Activated T-cell treated with anti-CD3 and anti-CD28 coated beads, Interleukin-2, amount 50 U/mL, for 24 hours (primary cell): ENCODE measurements at regions not wholly inside any gene's neighbourhood (a gene's known extent, or its start where the extent isn't known, plus 50 kb on each side); places are given as distances from the start of the nearest gene placed in this dataset.
"Not testable (repeated sequence)": the region's sequence is repeated elsewhere in the genome, so short reads cannot be mapped to it uniquely, and the experiment has no call there.

ENCODE experiments used
- DNase-seq: peaks from one replicate; pipeline ENCODE4 v3.0.0-alpha.2; 2020
- H3K27ac Mint-ChIP-seq: 2 replicates; pipeline ENCODE4 v1.8.0; 2020; ENCODE audit warnings: mild to moderate bottlenecking, mixed read lengths
- H3K27me3 Mint-ChIP-seq: 2 replicates; pipeline ENCODE4 v1.8.0; 2020; ENCODE audit warnings: mixed read lengths
- H3K36me3 Mint-ChIP-seq: 2 replicates; pipeline ENCODE4 v1.8.0; 2020; ENCODE audit warnings: low read depth, mixed read lengths
- H3K4me1 Mint-ChIP-seq: 2 replicates; pipeline ENCODE4 v1.8.0; 2020; ENCODE audit warnings: low read depth, mixed read lengths
- H3K4me3 Mint-ChIP-seq: 2 replicates; pipeline ENCODE4 v1.8.0; 2020; ENCODE audit warnings: mild to moderate bottlenecking, moderate library complexity, mixed read lengths
- H3K9me3 Mint-ChIP-seq: 2 replicates; pipeline ENCODE4 v1.8.0; 2020; ENCODE audit warnings: mixed read lengths

DNA sequence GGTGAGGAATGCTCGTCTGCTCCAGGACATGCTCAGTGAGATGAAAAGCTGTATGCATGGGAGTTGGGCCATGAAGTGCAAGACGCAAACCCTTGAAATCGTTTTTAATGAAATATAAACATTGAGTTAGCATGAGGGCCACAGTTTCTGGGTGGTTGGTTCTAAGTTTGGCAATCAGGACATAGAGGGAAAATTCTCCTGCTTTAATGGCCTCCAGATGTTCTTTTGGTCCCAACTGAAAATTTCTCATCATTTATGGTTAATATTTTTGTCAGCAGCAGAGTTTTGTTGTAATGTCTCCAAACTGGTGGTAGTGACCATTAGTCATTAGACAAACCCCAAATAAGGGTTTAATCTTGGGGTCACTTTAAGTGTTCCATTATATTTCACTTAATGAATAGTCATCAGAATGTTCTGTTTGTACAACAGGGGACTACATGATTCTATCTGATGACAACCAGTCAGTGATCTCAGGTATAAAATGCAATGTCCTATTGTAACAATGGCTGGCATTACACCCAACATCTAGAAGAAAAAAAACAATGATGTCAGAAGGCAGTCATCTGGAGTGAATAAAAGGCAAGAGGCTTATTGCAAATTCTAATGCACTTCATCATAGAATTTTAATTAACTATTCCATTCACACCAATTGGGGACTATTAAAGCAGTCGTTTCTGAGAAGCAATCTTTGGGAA lies 197.4 kb downstream of the JCAD start:
- Mint-ChIP-seq H3K4me1 (no peaks in the 10 kb centered on the region), H3K27ac (no peak overlapping the region), H3K9me3 (no peaks in the 10 kb centered on the region), H3K36me3 (no peaks in the 10 kb centered on the region), H3K4me3 (no peak overlapping the region), H3K27me3 (peaks cover 27% of the 10 kb centered on the region)
- no peak for DNase-seq

DNA sequence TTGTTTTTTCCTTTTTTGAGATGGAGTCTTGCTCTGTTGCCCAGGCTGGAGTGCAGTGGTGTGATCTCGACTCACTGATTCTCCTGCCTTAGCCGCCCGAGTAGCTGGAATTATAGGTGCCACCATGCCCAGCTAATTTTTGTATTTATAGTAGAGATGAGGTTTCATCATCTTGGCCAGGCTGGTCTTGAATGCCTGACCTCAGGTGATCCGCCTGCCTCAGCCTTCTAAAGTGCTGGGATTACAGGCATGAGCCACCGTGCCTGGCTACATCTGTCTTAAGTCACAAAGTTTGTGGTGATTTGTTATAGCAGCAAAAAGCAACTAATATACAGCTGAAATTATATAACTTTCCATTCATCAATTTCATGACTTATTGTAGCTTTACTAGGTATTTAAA lies 198.2 kb downstream of the JCAD start:
- H3K36me3 Mint-ChIP-seq, H3K27ac Mint-ChIP-seq, H3K4me3 Mint-ChIP-seq, H3K4me1 Mint-ChIP-seq, DNase-seq, H3K9me3 Mint-ChIP-seq: not testable (repeated sequence)
- peaks cover 27% of the 10 kb centered on the region for H3K27me3 Mint-ChIP-seq

DNA sequence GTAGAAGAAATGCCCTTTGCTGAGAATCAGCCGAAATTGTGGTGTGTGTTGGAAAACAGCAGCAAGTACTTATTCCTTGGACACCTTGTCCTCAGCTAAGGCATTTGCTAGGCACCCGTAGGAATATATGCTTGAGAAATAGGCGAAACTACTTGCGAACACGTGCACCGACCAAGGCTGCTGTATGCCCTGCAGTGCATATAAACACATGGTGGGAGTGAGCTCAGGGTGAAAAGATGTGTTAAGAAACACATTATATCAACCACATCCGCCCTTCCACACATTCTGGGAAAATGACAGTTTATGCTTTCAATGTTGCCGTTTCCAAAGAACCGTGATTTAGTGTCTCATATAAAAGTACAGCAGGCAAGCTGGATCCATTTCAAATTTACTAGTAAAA lies 199.2 kb downstream of the JCAD start:
- DNase-seq = no peak
- H3K36me3 Mint-ChIP-seq = no peaks in the 10 kb centered on the region
- no peaks in the 10 kb centered on the region for H3K9me3 Mint-ChIP-seq
- no peak overlapping the region for H3K27ac Mint-ChIP-seq
- H3K4me3 Mint-ChIP-seq = no peak overlapping the region
- H3K27me3 Mint-ChIP-seq = peaks cover 27% of the 10 kb centered on the region
- no peaks in the 10 kb centered on the region for H3K4me1 Mint-ChIP-seq

DNA sequence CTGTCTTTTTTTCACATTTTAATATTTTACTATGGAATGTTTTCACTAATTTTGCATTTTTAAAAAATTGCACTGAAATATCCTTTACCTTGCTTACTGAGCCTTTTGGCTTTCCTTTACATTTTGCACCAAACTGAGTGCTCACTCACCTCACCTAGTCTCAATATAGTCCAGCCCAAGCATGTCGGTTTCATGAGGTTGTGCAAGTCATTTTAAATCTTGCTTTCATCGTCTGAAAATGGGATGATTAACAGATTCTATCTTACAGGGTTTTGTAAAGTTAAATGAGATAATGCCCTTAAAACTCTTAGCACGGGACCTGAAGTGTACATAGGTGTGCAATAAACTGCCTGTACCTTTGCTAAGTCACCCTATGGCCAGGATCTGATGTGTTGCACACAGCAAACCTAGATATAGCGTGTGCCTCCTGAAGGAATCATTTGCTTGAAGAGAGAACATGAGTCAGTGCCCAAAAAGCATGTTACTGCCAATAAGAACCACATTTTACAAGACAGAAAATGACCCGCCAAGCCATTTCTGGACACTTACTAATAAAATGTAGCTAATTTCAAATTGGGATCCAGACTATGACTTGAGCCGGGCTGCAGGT lies 199.8 kb downstream of the JCAD start:
- Mint-ChIP-seq H3K36me3 (no peaks in the 10 kb centered on the region), H3K9me3 (no peaks in the 10 kb centered on the region), H3K4me3 (no peak overlapping the region), H3K27me3 (peaks cover 27% of the 10 kb centered on the region), H3K4me1 (no peaks in the 10 kb centered on the region), H3K27ac (no peak overlapping the region)
- DNase-seq = no peak

DNA sequence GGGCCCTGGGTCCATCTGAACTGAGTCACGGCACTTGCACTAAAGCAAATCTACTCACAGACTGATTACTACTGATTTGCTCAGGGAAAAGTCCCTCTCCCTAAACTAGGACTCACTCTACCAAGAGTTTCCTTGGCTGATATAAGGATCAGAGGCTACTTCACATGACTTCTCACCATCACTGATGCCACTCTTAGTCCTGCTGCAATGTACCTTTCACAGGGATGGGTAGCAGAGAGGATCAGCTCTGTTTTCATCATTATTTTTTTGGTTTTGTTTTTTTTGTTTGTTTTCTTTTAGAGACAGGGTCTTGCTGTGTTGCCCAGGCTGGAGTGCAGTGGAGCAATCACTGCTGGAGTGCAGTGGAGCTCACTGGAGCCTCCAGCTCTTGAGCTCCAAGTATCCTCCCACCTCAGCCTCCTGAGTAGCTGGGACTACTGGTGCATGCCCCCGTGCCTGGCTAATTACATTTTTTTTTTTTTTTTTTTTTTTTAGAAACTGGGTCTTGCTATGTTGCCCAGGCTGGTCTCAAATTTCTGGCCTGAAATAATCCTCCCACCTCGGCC lies 200.6 kb downstream of the JCAD start:
- Mint-ChIP-seq H3K27me3 (peaks cover 28% of the 10 kb centered on the region), H3K36me3 (no peaks in the 10 kb centered on the region), H3K27ac (no peak overlapping the region), H3K9me3 (no peaks in the 10 kb centered on the region), H3K4me1 (no peaks in the 10 kb centered on the region), H3K4me3 (no peak overlapping the region)
- no peak for DNase-seq

DNA sequence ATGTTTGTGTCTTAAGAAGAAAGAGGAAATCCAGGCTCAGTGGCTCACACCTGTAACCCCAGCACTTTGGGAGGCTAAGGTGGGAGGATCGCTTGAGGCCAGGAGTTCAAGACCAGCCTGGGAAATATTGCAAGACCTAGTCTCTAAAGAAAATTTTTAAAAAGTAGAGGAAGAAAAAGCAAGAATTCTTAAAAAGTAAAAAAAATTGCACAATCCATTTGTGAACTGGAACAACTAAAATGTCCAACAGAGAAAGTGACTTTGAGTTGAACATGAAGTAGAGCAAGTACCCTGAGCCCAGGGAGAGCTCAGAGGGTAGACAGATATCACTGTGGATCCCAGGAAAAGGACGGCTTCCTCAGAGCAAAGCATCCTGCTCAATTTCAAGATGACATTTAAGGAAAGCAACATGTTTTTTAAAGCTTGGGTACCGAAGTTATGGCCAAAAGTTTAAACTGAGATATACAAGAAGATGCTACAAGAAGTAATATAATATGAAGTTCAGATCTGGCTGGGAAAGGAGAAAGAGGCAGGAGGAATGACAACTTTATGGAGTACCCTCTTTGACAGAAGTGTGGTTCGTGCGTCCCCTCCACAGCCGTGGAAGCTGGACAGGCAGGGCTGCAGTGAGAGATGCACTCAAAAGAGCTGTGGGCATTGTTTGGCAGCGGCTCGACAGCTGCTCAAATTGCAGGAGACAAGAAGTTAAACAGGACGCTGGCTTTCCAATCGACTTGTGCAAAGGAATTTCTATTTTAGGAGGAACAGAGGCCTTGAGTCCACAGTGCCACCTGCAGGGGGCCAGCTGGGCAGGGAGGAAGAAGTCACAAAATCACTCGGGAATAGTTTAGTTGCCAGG lies 201.3 kb downstream of the JCAD start:
- Mint-ChIP-seq H3K27me3 (peaks cover 31% of the 10 kb centered on the region), H3K9me3 (no peaks in the 10 kb centered on the region), H3K36me3 (no peaks in the 10 kb centered on the region), H3K4me3 (no peak overlapping the region), H3K4me1 (no peaks in the 10 kb centered on the region), H3K27ac (no peak overlapping the region)
- no peak for DNase-seq

DNA sequence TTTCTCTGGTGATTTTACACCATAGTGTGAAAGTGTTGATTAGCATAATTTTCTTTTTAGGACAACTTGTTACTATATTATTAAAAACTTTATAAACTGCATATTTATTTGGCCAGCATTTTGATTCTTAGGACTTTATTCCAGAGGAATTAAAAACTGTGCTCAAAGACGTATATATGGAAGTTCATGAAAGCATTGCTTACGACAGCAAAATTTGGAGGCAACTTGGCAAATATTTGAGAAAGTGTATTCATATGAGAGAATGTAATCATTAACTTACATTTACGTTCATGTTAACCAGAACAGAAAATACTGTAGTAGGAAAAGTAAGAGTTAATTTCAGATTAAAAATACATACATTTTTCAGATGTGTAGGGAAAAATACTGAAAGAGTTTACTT lies 203.1 kb downstream of the JCAD start:
- Mint-ChIP-seq H3K27ac (no peak overlapping the region), H3K9me3 (no peaks in the 10 kb centered on the region), H3K4me1 (no peaks in the 10 kb centered on the region), H3K27me3 (peaks cover 26% of the 10 kb centered on the region), H3K4me3 (no peak overlapping the region), H3K36me3 (no peaks in the 10 kb centered on the region)
- DNase-seq = no peak

DNA sequence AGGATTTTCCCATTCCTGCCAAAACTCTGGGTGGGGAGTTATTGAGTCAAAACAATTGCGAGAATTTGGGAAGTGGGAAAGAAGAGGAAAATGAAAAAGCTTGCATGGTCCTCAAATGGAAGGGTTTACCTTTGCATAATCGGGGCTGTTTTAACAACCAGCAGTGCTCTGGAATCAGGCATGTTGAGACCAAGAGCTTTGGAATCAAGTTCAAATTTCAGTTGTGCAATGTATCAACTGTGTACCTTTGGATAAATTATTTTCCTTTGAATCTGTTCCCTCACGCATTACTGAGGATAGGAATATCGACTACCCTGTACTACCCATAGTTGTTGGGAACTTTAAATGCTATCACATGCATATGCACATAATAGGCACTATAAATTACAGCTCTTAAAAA lies 205.5 kb downstream of the JCAD start:
- Mint-ChIP-seq H3K4me3 (no peak overlapping the region), H3K27ac (no peak overlapping the region), H3K36me3 (no peaks in the 10 kb centered on the region)

DNA sequence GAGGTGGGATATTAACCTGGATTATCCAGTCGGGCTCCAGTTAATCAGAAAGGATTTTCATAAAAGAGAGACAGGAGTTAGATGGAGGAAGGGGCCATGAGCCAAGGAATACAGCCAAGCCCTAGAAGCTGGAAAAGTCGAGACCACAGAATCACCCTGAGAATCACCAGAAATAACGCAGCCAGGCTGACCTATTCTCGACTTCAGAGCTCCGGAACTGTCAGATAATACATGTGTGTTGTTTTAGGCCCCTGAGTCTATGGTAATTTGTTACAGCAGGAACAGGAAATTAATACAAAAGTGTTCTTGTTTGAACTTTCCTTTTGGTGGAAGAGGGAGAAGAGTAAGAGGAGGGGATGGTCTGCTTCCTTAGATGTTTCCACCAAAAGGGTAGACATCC lies 208.1 kb downstream of the JCAD start:
- Mint-ChIP-seq H3K4me1 (no peaks in the 10 kb centered on the region), H3K36me3 (no peaks in the 10 kb centered on the region), H3K27me3 (peaks cover 11% of the 10 kb centered on the region), H3K27ac (no peak overlapping the region), H3K9me3 (no peaks in the 10 kb centered on the region), H3K4me3 (no peak overlapping the region)
- no peak for DNase-seq

More for the DNA sequence above, 205.5 kb downstream of the JCAD start:
- peaks cover 20% of the 10 kb centered on the region for H3K27me3 Mint-ChIP-seq
- DNase-seq = no peak
- no peaks in the 10 kb centered on the region for H3K9me3 Mint-ChIP-seq
- no peaks in the 10 kb centered on the region for H3K4me1 Mint-ChIP-seq

DNA sequence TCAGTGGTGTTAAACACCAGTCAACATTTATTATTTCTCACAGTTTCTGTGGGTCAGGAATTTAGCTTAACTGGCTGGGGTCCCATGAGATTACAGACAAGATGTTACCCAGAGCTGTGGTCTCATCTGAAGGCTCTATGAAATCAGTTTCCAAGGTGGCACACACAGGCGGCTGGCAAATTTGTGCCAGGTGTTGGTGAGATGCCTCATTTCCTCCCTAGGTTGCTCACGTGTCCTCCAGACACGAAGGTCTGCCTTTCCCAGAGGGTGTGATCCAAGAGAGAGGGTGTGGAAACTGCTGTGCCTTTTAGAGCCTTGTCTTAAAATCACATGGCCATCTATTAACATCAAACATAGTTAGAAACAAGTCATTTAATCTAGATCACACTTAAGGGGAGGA lies 209.0 kb downstream of the JCAD start:
- DNase-seq = no peak
- no peak overlapping the region for H3K4me3 Mint-ChIP-seq
- H3K27me3 Mint-ChIP-seq = peaks cover 13% of the 10 kb centered on the region
- H3K4me1 Mint-ChIP-seq = no peaks in the 10 kb centered on the region
- H3K27ac Mint-ChIP-seq = no peak overlapping the region
- H3K36me3 Mint-ChIP-seq = no peaks in the 10 kb centered on the region
- peaks cover under 1% of the 10 kb centered on the region for H3K9me3 Mint-ChIP-seq

DNA sequence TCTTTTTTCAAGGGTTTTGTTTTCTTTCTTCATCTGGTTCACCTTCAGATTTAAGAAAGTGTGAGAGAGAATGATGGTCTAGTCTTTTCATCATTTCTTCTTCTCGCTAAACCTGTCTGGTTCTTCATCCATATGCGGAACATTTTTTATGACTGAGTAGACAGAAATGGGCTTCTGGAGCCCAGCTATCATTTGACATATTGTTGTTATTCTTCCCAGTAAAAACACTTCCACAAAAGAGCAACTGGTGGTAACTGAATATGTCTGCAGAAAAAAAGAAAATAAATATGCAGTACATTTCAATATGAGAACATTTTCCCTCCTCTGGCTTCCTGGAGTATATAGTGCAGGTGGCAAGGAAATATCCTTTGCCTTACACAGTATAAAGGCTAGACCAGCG lies 209.5 kb downstream of the JCAD start:
- H3K4me3 Mint-ChIP-seq = no peak overlapping the region

DNA sequence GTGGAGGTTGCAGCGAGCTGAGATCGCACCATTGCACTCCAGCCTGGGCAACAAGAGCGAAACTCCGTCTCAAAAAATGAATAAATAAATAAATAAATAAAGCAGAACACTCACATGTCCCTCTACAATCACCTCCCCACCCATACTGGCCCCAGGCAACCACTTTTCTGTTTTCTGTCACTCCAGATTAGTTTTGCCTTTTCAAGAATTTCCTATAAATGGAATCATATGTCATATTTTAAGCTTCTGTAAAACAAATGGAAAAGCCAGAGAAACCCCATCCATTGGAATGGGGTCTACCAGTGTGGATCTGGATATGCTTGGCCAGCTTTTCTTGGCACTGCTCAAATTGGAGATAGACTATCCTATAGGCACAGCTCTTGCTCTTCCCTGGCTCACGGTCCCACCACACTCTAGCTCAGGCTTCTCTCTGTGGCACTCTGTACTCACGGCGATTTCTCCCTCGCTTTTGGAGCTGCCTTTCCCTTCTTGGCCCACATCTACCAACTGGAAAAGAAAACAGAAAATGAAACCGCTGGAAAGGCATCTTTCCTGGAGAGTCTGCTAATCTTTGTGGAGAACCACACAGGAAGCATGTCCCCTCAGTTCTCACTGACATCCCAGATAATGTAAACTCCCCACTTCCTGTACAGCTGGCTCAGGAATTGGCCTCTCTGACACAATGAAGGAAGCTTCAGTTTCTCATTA lies 210.1 kb downstream of the JCAD start:
- Mint-ChIP-seq H3K9me3 (peaks cover 2% of the 10 kb centered on the region), H3K27me3 (peaks cover 15% of the 10 kb centered on the region), H3K4me1 (no peaks in the 10 kb centered on the region), H3K27ac (no peak overlapping the region), H3K4me3 (no peak overlapping the region), H3K36me3 (no peaks in the 10 kb centered on the region)
- DNase-seq = no peak

More for the DNA sequence above, 209.5 kb downstream of the JCAD start:
- H3K36me3 Mint-ChIP-seq = no peaks in the 10 kb centered on the region
- no peak for DNase-seq
- H3K27me3 Mint-ChIP-seq = peaks cover 15% of the 10 kb centered on the region
- no peaks in the 10 kb centered on the region for H3K4me1 Mint-ChIP-seq
- H3K27ac Mint-ChIP-seq = no peak overlapping the region
- peaks cover 2% of the 10 kb centered on the region for H3K9me3 Mint-ChIP-seq

DNA sequence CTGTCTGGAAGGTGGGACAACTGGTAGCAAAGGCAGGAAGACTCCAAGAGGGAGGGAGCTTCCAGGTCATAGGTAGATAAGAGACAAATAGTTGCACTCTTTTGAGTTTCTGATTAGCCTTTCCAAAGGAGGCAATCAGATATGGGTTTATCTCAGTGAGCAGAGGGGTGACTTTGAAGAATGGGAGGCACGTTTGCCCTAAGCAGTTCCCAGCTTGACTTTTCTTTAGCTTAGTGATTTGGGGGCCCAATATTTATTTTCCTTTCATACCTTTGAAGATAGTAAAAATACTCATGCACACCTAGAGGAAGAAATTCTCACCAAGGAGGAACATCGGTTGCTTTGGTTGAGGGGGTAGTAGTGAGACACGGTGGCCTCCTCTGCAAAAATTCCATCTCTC lies 212.1 kb upstream of the SVIL start:
- peaks cover 11% of the 10 kb centered on the region for H3K27me3 Mint-ChIP-seq
- no peak overlapping the region for H3K4me3 Mint-ChIP-seq
- H3K9me3 Mint-ChIP-seq = peaks cover 2% of the 10 kb centered on the region
- no peak overlapping the region for H3K27ac Mint-ChIP-seq
- H3K36me3 Mint-ChIP-seq = no peaks in the 10 kb centered on the region
- H3K4me1 Mint-ChIP-seq = no peaks in the 10 kb centered on the region
- no peak for DNase-seq

DNA sequence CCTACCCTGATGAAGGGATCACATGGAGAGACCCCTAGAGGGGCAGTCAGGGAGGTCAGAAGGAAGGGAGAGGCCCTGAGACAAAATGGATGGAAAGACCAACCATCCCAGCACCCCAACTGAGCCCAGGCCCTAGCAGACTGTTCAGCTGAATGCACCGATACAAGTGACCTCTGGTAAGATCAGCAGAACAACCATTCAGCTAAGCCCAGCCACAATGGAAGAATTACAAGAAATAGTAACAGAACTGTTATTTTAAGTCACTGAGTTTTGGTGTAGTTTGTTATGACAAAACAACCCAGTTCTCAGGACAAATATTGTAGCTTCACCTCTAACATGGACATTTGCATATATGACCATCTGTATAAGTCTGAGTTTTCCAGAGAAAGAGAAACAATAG lies 210.4 kb upstream of the SVIL start:
- Mint-ChIP-seq H3K27me3 (peaks cover 11% of the 10 kb centered on the region), H3K9me3 (peaks cover 2% of the 10 kb centered on the region), H3K4me1 (no peaks in the 10 kb centered on the region), H3K4me3 (no peak overlapping the region), H3K36me3 (no peaks in the 10 kb centered on the region), H3K27ac (no peak overlapping the region)
- DNase-seq = no peak
